K562 (cell line): ENCODE measurements at regions not wholly inside any gene's neighbourhood (a gene's known extent, or its start where the extent isn't known, plus 50 kb on each side); places are given as distances from the start of the nearest gene placed in this dataset.

Experiments
- ATAC-seq: fragments of 200-7000 bp; cut with Tn5 transposase; 3 replicates; pipeline ENCODE4 v1.9.1; 2020; ENCODE audit warnings: moderate library complexity
- BruUV-seq: library from RNA; stranded (reverse); fragments of 400-500 nt; replicated peaks from 2 replicates; lab custom pipeline; 2021; lab: Mats Ljungman, UMichigan
- CTCF ChIA-PET: fragments of 300-600 bp; formaldehyde crosslinking; extraction: SDS; loops from one replicate; lab custom pipeline; 2021; ENCODE audit warnings: low intra/inter-chr PET ratio; lab: Yijun Ruan, JAX
- POLR2A ChIA-PET: fragments of 300-600, 350-650 bp; sonication (Branson Sonifier 250); formaldehyde crosslinking; extraction: SDS; loops from one replicate; lab custom pipeline; 2021; ENCODE audit warnings: antibody characterized with exemption, inconsistent platforms; lab: Yijun Ruan, JAX
- DNase-seq, 4 experiments: peaks; one replicate each; pipeline versions ENCODE4 v3.0.0 to v3.0.0-alpha.2; 2011 to 2018; ENCODE audit warnings: low spot score in 3 of 4, mixed read lengths in 3 of 4; ENCODE audit errors: extremely low read depth in 1 of 4
- FAIRE-seq: peaks from 2 replicates; lab custom pipeline; 2011; peaks lifted over from hg19 to GRCh38; lab: Jason Lieb, UNC
- H2AFZ ChIP-seq: 2 replicates; pipeline ENCODE4 v1.6.0; 2011; ENCODE audit warnings: low read depth, low read length, control low read depth, inconsistent platforms
- H3K27ac ChIP-seq: fragments of 200-600 bp; 3 replicates; pipeline ENCODE4 v1.8.0; 2011; ENCODE audit warnings: low read depth, mild to moderate bottlenecking, control low read depth, inconsistent platforms, low read length, moderate library complexity, mixed read lengths; ENCODE audit errors: extremely low read depth
- H3K27me3 ChIP-seq, 2 experiments: fragments of 300-600 bp in 1 of 2; 2 replicates in 1 of 2; 3 replicates in 1 of 2; pipeline versions ENCODE4 v1.6.0 to v1.8.0; 2011; ENCODE audit warnings: inconsistent platforms in 2 of 2, low read length in 2 of 2, mild to moderate bottlenecking in 1 of 2, mixed read lengths in 1 of 2, moderate library complexity in 1 of 2; ENCODE audit not compliant: control insufficient read depth in 2 of 2, insufficient read depth in 2 of 2
- H3K36me3 ChIP-seq: fragments of 300-600 bp; 3 replicates; pipeline ENCODE4 v1.8.0; 2011; ENCODE audit warnings: mild to moderate bottlenecking, low read length, inconsistent platforms; ENCODE audit not compliant: control insufficient read depth, insufficient read depth
- H3K4me1 ChIP-seq, 2 experiments: fragments of 200-600 bp in 1 of 2; replicated peaks in 1 of 2; 2 replicates in 1 of 2; 3 replicates in 1 of 2; pipeline versions ENCODE4 v1.5.1 to v1.8.0; 2011; ENCODE audit warnings: inconsistent platforms in 2 of 2, low read length in 2 of 2, mild to moderate bottlenecking in 1 of 2, mixed read lengths in 1 of 2, moderate library complexity in 1 of 2; ENCODE audit not compliant: control insufficient read depth in 2 of 2, insufficient read depth in 2 of 2
- H3K4me2 ChIP-seq: 2 replicates; pipeline ENCODE4 v1.6.1; 2011; ENCODE audit warnings: low read length, control low read depth, inconsistent platforms, mixed read lengths; ENCODE audit not compliant: insufficient read depth
- H3K4me3 ChIP-seq: fragments of 200-600 bp; sonication (generic), shearing (Covaris generic); 2 replicates; pipeline ENCODE4 v1.5.1; 2016; ENCODE audit warnings: control low read depth, inconsistent platforms
- H3K79me2 ChIP-seq: fragments of 200-600 bp; 3 replicates; pipeline ENCODE4 v1.8.0; 2011; ENCODE audit warnings: low read length, inconsistent platforms; ENCODE audit not compliant: control insufficient read depth, insufficient read depth
- H3K9ac ChIP-seq, 2 experiments: 2 replicates each; pipeline versions ENCODE4 v1.6.0 to v1.6.1; 2011; ENCODE audit warnings: low read depth in 2 of 2, low read length in 2 of 2, control low read depth in 1 of 2, inconsistent platforms in 1 of 2, mild to moderate bottlenecking in 1 of 2, mixed read lengths in 1 of 2; ENCODE audit not compliant: insufficient read depth in 1 of 2
- H3K9me1 ChIP-seq: one replicate; pipeline ENCODE4 v1.6.0; 2011; ENCODE audit warnings: inconsistent platforms, mild to moderate bottlenecking, low read length, moderate library complexity; ENCODE audit not compliant: control insufficient read depth, insufficient read depth
- H3K9me3 ChIP-seq: replicated peaks from 2 replicates; pipeline ENCODE4 v1.5.1; 2011; ENCODE audit warnings: low read depth, low read length, inconsistent platforms; ENCODE audit not compliant: control insufficient read depth, insufficient read depth
- H4K20me1 ChIP-seq: replicated peaks from 2 replicates; pipeline ENCODE4 v1.6.1; 2011; ENCODE audit warnings: low read length, inconsistent platforms, mixed read lengths; ENCODE audit not compliant: control insufficient read depth, insufficient read depth
- ATF7 ChIP-seq: fragments of 450-650 bp; IDR thresholded peaks from 2 replicates; pipeline ENCODE4 v1.7.1; 2014; ENCODE audit warnings: mild to moderate bottlenecking, moderate library complexity
- ESRRA ChIP-seq: fragments of 450-650 bp; IDR thresholded peaks from 2 replicates; pipeline ENCODE4 v1.6.1; 2014; ENCODE audit warnings: low read depth, mild to moderate bottlenecking, moderate library complexity, borderline replicate concordance
- FOXM1 ChIP-seq, 2 experiments: fragments of 450-650 bp in 1 of 2; sonication (generic) in 1 of 2; formaldehyde crosslinking in 1 of 2; IDR thresholded peaks; 2 replicates each; pipeline versions ENCODE4 v1.6.1 to v1.9.0; 2017 to 2022; ENCODE audit warnings: low read depth in 2 of 2, mild to moderate bottlenecking in 2 of 2, missing genetic modification reagents in 1 of 2, moderate library complexity in 1 of 2
- HMGN3 ChIP-seq: IDR thresholded peaks from 2 replicates; pipeline ENCODE4 v1.6.1; 2011; ENCODE audit warnings: borderline replicate concordance, low read depth, mild to moderate bottlenecking, mixed read lengths, low read length; ENCODE audit not compliant: insufficient read length; ENCODE audit errors: extremely low read depth
- POLR2G ChIP-seq: fragments of 200-400 bp; formaldehyde crosslinking; IDR thresholded peaks from 2 replicates; pipeline ENCODE4 v1.6.1; 2017; ENCODE audit warnings: low read depth, mild to moderate bottlenecking, antibody characterized with exemption, low read length, moderate library complexity
- RFX5 ChIP-seq: IDR thresholded peaks from 2 replicates; pipeline ENCODE4 v1.6.1; 2011; ENCODE audit warnings: low read depth, mild to moderate bottlenecking, improper control_type of control experiment, low read length
- TAF1 ChIP-seq: IDR thresholded peaks from 2 replicates; pipeline ENCODE4 v1.6.1; 2011; ENCODE audit warnings: mild to moderate bottlenecking, low read length, moderate library complexity; ENCODE audit not compliant: insufficient read depth, control insufficient read depth, severe bottlenecking; ENCODE audit errors: extremely low read depth
- TOE1 ChIP-seq, 2 experiments: fragments of 450-650 bp in 1 of 2; sonication (generic) in 1 of 2; formaldehyde crosslinking in 1 of 2; IDR thresholded peaks; 2 replicates each; pipeline versions ENCODE4 v1.7.1 to v1.8.0; 2016 to 2022; ENCODE audit warnings: borderline replicate concordance in 2 of 2, mild to moderate bottlenecking in 2 of 2, antibody characterized with exemption in 1 of 2, inconsistent platforms in 1 of 2, low read depth in 1 of 2, missing genetic modification reagents in 1 of 2, moderate library complexity in 1 of 2
- ZNF263 ChIP-seq: sonication (generic); formaldehyde crosslinking; IDR thresholded peaks from 2 replicates; pipeline ENCODE4 v1.8.0; 2022; ENCODE audit warnings: mild to moderate bottlenecking, missing genetic modification reagents, borderline replicate concordance
- in situ Hi-C: fragments of 300-500 bp; cut with MboI; formaldehyde crosslinking; loops from 4 replicates; pipeline ENCODE4 v1.15.0; 2018; ENCODE audit warnings: inconsistent platforms, mixed read lengths
- intact Hi-C: fragments of 100-400 bp; cut with micrococcal nuclease; formaldehyde crosslinking; loops from 2 replicates; pipeline ENCODE4 v1.14.2; 2022
- TF ChIP-seq, protein P1 (sequence below): fragments of 250-450 bp; sonication (Bioruptor Pico); IDR thresholded peaks from 2 replicates; pipeline ENCODE4 v1.4.0; 2020
- TF ChIP-seq, protein P2 (sequence below): IDR thresholded peaks from 3 replicates; pipeline ENCODE4 v1.6.1; 2011; ENCODE audit warnings: borderline replicate concordance, mild to moderate bottlenecking, moderate library complexity; ENCODE audit not compliant: insufficient read length; ENCODE audit errors: extremely low read depth

DNA sequence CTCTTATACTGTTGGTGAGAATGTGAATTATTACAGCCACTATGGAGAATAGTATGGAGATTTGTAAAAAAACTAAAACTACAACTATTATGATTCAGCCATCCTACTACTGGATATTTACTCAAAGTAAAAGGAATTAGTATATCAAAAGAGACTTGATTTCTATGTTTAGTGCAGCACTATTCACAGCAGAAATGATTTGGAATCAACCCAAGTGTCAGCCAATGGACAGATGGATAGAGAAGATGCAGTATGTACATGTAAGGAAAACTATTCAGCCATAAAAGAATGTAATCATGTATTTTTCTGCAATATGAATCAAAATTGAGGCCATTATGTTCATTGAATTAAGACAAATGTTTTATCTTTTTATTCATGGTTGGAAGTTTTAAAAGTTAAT, 1705.5 kb downstream of the SLITRK1 start:
- Histone ChIP-seq H4K20me1 (no peaks in the 10 kb centered on the region), H3K79me2 (no peaks in the 10 kb centered on the region), H3K4me1 (no peaks in the 10 kb centered on the region), H2AFZ (no peak overlapping the region), H3K9ac (no peak overlapping the region), H3K4me2 (no peak overlapping the region), H3K36me3 (no peaks in the 10 kb centered on the region), H3K4me3 (no peak overlapping the region), H3K9me1 (no peaks in the 10 kb centered on the region), H3K9me3 (no peaks in the 10 kb centered on the region), H3K27me3 (no peaks in the 10 kb centered on the region), H3K27ac (no peak overlapping the region)
- intact Hi-C loops: no loop called here
- POLR2A ChIA-PET: no interaction called here
- FAIRE-seq: no peak
- TF ChIP-seq RFX5: no peak
- TF ChIP-seq, protein P1, sequence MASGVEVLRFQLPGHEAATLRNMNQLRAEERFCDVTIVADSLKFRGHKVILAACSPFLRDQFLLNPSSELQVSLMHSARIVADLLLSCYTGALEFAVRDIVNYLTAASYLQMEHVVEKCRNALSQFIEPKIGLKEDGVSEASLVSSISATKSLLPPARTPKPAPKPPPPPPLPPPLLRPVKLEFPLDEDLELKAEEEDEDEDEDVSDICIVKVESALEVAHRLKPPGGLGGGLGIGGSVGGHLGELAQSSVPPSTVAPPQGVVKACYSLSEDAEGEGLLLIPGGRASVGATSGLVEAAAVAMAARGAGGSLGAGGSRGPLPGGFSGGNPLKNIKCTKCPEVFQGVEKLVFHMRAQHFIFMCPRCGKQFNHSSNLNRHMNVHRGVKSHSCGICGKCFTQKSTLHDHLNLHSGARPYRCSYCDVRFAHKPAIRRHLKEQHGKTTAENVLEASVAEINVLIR (CRISPR knock-in tag): no peak
- no peak for TF ChIP-seq FOXM1 (IDR thresholded peaks at IDR 0.05; ENCODE audit: low read depth)
- TF ChIP-seq FOXM1 (CRISPR knock-in tag; IDR thresholded peaks at IDR 0.05; ENCODE audit: low read depth): no peak
- no peak for TF ChIP-seq POLR2G
- TF ChIP-seq, protein P2, sequence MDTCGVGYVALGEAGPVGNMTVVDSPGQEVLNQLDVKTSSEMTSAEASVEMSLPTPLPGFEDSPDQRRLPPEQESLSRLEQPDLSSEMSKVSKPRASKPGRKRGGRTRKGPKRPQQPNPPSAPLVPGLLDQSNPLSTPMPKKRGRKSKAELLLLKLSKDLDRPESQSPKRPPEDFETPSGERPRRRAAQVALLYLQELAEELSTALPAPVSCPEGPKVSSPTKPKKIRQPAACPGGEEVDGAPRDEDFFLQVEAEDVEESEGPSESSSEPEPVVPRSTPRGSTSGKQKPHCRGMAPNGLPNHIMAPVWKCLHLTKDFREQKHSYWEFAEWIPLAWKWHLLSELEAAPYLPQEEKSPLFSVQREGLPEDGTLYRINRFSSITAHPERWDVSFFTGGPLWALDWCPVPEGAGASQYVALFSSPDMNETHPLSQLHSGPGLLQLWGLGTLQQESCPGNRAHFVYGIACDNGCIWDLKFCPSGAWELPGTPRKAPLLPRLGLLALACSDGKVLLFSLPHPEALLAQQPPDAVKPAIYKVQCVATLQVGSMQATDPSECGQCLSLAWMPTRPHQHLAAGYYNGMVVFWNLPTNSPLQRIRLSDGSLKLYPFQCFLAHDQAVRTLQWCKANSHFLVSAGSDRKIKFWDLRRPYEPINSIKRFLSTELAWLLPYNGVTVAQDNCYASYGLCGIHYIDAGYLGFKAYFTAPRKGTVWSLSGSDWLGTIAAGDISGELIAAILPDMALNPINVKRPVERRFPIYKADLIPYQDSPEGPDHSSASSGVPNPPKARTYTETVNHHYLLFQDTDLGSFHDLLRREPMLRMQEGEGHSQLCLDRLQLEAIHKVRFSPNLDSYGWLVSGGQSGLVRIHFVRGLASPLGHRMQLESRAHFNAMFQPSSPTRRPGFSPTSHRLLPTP: no peak
- no peak for TF ChIP-seq ZNF263
- no peak for TF ChIP-seq TOE1 (IDR thresholded peaks at IDR 0.05; ENCODE audit: borderline replicate concordance)
- TF ChIP-seq TOE1 (CRISPR knock-in tag; IDR thresholded peaks at IDR 0.05; ENCODE audit: borderline replicate concordance, low read depth): no peak
- no peak for TF ChIP-seq HMGN3
- no peak for TF ChIP-seq TAF1
- no peak for TF ChIP-seq ESRRA
- TF ChIP-seq ATF7: no peak
- no TSS peak for BruUV-seq
- DNase-seq: no peak
- in situ Hi-C loops: no loop called here
- ATAC-seq: no peak
- CTCF ChIA-PET: no interaction called here
